ENCODE measurements at regions not wholly inside any gene's neighbourhood (a gene's known extent, or its start where the extent isn't known, plus 50 kb on each side); places are given as distances from the start of the nearest gene placed in this dataset.

DNA sequence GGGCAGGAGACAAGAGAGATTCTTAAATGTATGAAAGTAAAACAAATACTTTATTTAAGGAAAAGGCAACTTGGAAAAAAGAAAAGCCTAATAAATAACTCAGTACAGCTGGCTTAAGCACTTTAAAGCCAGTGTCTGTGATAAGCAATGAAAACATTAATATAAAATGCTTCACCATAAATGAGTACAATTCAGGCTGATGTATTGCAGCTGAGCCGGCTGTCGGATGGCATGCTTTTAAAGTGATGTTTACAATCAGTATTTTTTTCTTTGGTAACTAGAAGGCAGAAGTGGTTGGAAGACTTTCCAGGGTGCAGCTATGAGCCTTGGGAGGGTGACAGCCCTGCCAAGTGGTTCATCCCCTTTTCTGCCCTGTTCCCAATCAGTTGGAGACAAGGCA lies 58.7 kb upstream of the CELF4 start:
- TF ChIP-seq, protein P1, sequence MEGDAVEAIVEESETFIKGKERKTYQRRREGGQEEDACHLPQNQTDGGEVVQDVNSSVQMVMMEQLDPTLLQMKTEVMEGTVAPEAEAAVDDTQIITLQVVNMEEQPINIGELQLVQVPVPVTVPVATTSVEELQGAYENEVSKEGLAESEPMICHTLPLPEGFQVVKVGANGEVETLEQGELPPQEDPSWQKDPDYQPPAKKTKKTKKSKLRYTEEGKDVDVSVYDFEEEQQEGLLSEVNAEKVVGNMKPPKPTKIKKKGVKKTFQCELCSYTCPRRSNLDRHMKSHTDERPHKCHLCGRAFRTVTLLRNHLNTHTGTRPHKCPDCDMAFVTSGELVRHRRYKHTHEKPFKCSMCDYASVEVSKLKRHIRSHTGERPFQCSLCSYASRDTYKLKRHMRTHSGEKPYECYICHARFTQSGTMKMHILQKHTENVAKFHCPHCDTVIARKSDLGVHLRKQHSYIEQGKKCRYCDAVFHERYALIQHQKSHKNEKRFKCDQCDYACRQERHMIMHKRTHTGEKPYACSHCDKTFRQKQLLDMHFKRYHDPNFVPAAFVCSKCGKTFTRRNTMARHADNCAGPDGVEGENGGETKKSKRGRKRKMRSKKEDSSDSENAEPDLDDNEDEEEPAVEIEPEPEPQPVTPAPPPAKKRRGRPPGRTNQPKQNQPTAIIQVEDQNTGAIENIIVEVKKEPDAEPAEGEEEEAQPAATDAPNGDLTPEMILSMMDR (IDR thresholded peaks at IDR 0.05) = no peak
- TF ChIP-seq EP300 (IDR thresholded peaks at IDR 0.05; ENCODE audit: low read depth) (no peak), POLR2A (IDR thresholded peaks at IDR 0.05) (no peak), POLR2AphosphoS5 (IDR thresholded peaks at IDR 0.05) (no peak)
